Stimulated activated CD4-positive, alpha-beta T cell treated with anti-CD3 and anti-CD28 coated beads, Interleukin-4, amount 100 ng/mL, for 24 hours (primary cell): ENCODE measurements at regions not wholly inside any gene's neighbourhood (a gene's known extent, or its start where the extent isn't known, plus 50 kb on each side); places are given as distances from the start of the nearest gene placed in this dataset.
"Not testable (repeated sequence)": the region's sequence is repeated elsewhere in the genome, so short reads cannot be mapped to it uniquely, and the experiment has no call there.

Experiments
- DNase-seq: peaks from one replicate; pipeline ENCODE4 v3.0.0-alpha.2; 2020

- DNase-seq = no peak
Observed at GRCh38 chr7:51459809-51460208, 143.2 kb upstream of the COBL start.

DNA sequence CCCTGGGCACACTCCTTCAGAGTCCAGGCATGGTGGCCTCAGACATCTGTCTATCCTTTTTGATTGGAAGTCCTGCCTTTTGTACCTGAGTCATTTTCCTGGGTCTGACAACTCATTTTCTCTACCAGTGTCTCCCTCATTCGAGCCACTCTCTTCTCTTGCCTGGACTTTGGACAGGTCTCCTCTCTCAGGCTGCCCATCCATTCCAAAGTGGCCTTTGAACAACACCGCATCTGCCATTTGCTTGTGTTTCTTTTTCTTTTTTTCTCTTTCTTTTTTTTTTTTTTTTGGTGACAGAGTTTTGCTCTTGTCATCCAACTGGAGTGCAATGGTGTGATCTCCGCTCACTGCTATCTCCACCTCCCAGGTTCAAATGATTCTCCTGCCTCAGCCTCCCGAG is 142.1 kb upstream of the COBL start:
- DNase-seq = no peak

- no peak for DNase-seq
Observed at GRCh38 chr7:51457079-51457478, 140.5 kb upstream of the COBL start.

GRCh38 chr7:51456431-51457060 is 139.9 kb upstream of the COBL start:
- DNase-seq = no peak

GRCh38 chr7:51455948-51456347 is 139.3 kb upstream of the COBL start:
- no peak for DNase-seq

DNA sequence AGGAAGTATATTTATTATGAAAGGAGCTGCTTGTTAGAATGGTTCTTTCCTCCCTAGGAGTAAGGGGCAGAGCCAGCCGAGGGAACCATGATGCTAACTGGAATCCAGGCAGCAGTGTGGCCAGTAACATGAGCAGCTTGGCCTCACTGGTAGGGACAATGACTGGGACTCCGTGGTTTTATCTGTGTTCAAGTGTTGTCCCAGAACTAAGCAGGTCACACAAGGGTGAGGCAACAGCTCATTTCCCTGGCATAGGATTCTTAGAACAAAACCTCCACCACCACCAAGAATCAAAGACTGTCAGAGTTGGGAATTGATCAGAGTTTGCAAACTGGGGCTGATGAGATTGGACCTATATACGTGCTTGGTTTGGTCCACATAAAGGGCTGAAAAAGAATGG is 138.9 kb upstream of the COBL start:
- no peak for DNase-seq

- DNase-seq = no peak
Observed at GRCh38 chr7:51455086-51455485, 138.5 kb upstream of the COBL start.

- no peak for DNase-seq
Observed at GRCh38 chr7:51452694-51453093, 136.1 kb upstream of the COBL start.

GRCh38 chr7:51451751-51452476 is 135.3 kb upstream of the COBL start:
- no peak for DNase-seq

DNA sequence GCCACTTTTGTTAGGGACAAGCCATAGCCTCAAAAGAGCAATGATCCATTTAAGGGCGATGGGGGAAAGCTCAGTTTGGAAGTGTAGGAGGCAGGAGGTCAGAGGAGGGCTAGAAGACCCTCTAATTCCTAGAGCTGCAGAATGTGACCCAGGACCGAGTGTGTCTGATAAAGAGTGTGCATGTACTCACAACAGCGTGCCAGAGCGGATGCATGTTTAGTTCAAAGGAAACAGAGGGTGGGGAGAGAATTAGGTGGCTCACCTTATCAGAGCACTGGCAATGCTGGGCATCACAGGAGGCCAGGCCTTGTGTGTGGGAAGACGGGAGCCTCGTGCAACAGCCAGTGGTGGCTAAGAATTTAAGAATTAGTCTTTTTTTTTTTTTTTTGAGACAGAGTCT is 133.9 kb upstream of the COBL start:
- no peak for DNase-seq

DNA sequence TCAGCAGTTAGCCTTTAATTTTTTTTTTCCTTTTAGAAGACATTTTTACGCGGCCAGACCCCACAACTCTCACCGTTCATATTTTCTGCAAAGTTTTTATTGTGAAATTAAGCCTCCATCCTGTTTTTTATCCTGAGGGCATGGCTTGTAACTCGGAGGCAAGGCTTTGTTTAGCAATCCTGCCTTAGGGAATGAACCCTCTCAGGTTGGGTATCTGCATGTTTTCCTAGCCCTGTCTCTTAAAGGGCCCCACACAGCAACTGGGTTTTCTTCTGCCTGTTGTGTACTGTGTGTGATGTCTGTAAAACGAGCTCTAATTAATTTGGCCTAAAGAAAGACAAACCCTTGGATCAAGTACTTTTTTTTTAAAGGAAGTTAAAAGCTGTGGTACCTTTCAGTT is 130.2 kb upstream of the COBL start:
- no peak for DNase-seq

- no peak for DNase-seq
Observed at GRCh38 chr7:51446356-51446755, 129.7 kb upstream of the COBL start.

- DNase-seq = no peak
Observed at GRCh38 chr7:51444936-51445335, 128.3 kb upstream of the COBL start.

GRCh38 chr7:51430480-51431086 is 114.0 kb upstream of the COBL start:
- DNase-seq = peak; percentile 30

DNA sequence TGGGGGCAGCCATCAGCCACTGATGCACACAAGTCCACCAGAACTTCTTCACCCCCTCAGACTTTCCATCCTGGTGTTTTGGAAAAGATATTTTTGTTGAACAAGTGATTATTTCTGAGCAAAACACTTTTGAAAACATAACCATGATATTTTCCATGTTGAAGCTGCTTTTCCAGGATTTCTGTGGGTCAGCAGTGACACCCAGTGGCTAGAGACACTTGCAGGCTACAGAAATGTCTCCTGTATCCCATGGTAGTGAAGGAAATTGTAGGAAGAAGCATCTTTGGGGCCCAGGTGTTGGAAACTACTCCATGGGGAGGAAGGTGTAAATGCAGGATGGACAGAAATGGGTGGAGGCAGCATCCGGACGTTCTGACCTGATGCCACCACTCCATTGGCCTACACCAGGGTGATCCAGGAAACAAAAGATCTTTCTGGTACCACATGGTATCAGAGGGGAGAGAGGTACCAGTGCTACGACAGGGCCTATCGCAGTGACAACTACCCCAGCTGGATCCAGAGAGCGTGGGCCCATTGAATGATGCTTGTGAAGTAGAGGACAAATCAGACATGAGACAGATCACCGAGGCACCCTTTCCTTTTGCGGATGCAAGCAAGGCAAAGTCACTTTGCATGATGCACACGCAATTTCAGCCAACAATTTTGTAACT is 111.7 kb upstream of the COBL start:
- DNase-seq = no peak

DNA sequence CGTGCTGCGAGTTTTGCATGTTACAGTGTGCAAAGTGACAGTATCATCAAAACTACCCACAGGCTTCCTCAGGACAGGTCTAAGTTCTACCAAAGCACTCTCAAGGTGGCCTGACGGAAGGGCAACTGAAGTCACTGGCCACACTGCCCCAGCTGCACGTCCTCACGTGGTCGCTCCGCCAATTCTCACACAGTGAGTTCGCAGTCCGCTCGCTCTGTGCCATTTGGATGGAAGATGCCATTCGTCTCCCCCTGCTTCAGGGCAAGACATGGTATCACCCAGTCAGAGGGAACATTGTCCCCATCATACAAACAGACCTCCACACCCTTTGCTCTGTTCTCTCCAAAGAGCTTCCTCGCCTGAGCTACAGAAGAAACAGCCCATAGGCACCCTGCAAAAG is 109.6 kb upstream of the COBL start:
- no peak for DNase-seq

GRCh38 chr7:51409934-51410333 is 93.3 kb upstream of the COBL start:
- not testable (repeated sequence) for DNase-seq

DNA sequence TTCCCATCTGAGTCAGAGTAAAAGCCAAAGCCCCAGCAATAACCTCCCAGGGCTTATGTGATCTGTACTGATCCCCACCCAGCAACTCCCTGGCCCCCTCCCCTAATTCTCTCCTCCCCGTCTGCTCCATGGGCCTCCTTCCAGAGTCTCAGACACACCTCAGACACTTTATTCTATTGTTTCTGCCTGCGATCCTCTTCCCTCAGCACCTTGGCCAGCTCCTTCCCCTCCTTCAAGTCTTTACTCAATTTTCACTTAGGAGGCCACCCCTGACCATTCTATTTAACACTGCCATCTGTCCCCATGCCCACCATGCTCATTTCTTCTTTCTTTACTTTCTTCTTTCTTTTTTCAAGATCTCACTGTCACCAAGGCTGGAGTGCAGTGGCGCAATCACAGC is 81.0 kb upstream of the COBL start:
- DNase-seq = not testable (repeated sequence)

DNA sequence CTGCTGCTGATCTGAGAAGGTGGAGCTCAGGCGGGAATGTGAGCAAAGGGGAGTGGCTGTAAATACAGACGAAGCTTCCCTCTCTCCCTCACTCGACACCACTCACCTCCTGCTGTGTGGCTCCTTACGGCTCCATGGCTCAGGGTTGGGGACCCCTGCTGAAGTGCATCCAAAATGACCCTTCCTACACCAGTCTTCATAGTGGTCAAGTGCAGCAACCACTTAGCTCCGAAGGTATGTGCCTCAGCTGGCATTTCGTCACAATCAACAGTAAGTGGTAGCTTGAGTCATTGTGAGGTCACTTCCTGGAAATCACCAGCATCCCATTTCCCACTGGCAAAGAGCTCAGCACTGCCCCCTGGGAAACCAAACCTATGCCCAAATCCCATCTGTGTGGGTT is 76.4 kb upstream of the COBL start:
- not testable (repeated sequence) for DNase-seq

DNA sequence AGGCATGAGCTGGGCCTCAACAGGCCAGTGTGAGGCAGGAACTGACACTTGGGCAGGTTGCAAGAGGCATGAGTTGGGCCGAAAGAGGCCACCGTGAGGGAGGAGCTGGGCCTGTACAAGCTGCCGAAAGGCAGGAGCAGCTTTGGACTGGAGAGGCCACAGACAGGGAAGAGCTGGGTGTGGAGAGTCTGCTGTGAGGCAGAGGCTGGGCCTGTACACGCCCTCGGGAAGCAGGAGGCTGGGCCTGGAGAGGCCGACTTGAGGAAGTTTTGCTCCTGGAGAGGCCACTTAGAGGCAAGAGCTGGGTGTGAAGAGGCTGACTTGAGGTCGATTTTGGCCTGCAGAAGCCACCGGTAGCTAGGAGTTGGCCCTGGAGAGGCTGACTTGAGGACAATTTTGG is 73.3 kb upstream of the COBL start:
- not testable (repeated sequence) for DNase-seq

- DNase-seq = not testable (repeated sequence)
Observed at GRCh38 chr7:51389216-51389812, 72.7 kb upstream of the COBL start.

- not testable (repeated sequence) for DNase-seq
Observed at GRCh38 chr7:51388241-51388640, 71.6 kb upstream of the COBL start.

- DNase-seq = not testable (repeated sequence)
Observed at GRCh38 chr7:51386806-51387568, 70.4 kb upstream of the COBL start.
